DOHH2 (cell line): ENCODE measurements at regions not wholly inside any gene's neighbourhood (a gene's known extent, or its start where the extent isn't known, plus 50 kb on each side); places are given as distances from the start of the nearest gene placed in this dataset.

Experiments used
- H3F3A ChIP-seq: fragments of 200-600 bp; sonication (generic), shearing (Covaris generic); 2 replicates; pipeline ENCODE4 v1.6.0; 2016; ENCODE audit warnings: antibody characterized with exemption, mild to moderate bottlenecking; ENCODE audit not compliant: control insufficient read depth, insufficient read depth
- H3K27ac ChIP-seq: fragments of 200-600 bp; sonication (generic); 2 replicates; pipeline ENCODE4 v1.5.1; 2014; ENCODE audit warnings: low read depth, mild to moderate bottlenecking, low read length, moderate library complexity
- H3K27me3 ChIP-seq: fragments of 200-600 bp; sonication (generic); 2 replicates; pipeline ENCODE4 v1.6.1; 2014; ENCODE audit warnings: mild to moderate bottlenecking, low read length, mixed read lengths; ENCODE audit not compliant: control insufficient read depth
- H3K36me3 ChIP-seq: fragments of 200-600 bp; sonication (generic); 2 replicates; pipeline ENCODE4 v1.6.1; 2014; ENCODE audit warnings: mild to moderate bottlenecking, low read length, moderate library complexity, mixed read lengths; ENCODE audit not compliant: control insufficient read depth
- H3K4me1 ChIP-seq: fragments of 200-600 bp; sonication (generic); 2 replicates; pipeline ENCODE4 v1.6.1; 2014; ENCODE audit warnings: mild to moderate bottlenecking, low read length, mixed read lengths; ENCODE audit not compliant: control insufficient read depth
- H3K4me2 ChIP-seq: fragments of 200-600 bp; sonication (generic); 2 replicates; pipeline ENCODE4 v1.6.0; 2014; ENCODE audit warnings: mild to moderate bottlenecking, low read length, moderate library complexity
- H3K4me3 ChIP-seq: fragments of 200-600 bp; sonication (generic); 2 replicates; pipeline ENCODE4 v1.5.1; 2014; ENCODE audit warnings: mild to moderate bottlenecking, low read length, mixed read lengths
- H3K79me2 ChIP-seq: fragments of 200-600 bp; sonication (generic); 2 replicates; pipeline ENCODE4 v1.6.1; 2014; ENCODE audit warnings: mild to moderate bottlenecking, low read length, mixed read lengths; ENCODE audit not compliant: control insufficient read depth
- H3K9me2 ChIP-seq: fragments of 200-600 bp; sonication (generic); replicated peaks from 2 replicates; pipeline ENCODE4 v1.6.1; 2014; ENCODE audit warnings: mild to moderate bottlenecking, low read length, mixed read lengths; ENCODE audit not compliant: control insufficient read depth
- H3K9me3 ChIP-seq: fragments of 200-600 bp; sonication (generic); 2 replicates; pipeline ENCODE4 v1.6.1; 2014; ENCODE audit warnings: antibody characterized with exemption, low read length, mixed read lengths; ENCODE audit not compliant: control insufficient read depth, insufficient read depth
- H4K20me1 ChIP-seq: fragments of 200-600 bp; sonication (generic); 2 replicates; pipeline ENCODE4 v1.6.0; 2014; ENCODE audit warnings: low read depth, mild to moderate bottlenecking, antibody characterized with exemption, low read length, moderate library complexity; ENCODE audit not compliant: control insufficient read depth, insufficient read depth
- CTCF ChIP-seq: fragments of 200-600 bp; sonication (generic); IDR thresholded peaks from one replicate; pipeline ENCODE4 v1.5.1; 2014; ENCODE audit warnings: antibody characterized with exemption, mild to moderate bottlenecking, low read depth, low read length; ENCODE audit not compliant: poor library complexity, severe bottlenecking
- EZH2phosphoT487 ChIP-seq: fragments of 200-600 bp; sonication (generic); IDR thresholded peaks from 2 replicates; pipeline ENCODE4 v1.6.1; 2017; ENCODE audit warnings: borderline replicate concordance, mild to moderate bottlenecking, antibody characterized with exemption, low read length, moderate library complexity, mixed read lengths

- TF ChIP-seq EZH2phosphoT487 (no peak), CTCF (no peak)
- H3K4me3 ChIP-seq: no peak overlapping the region
- H3K27ac ChIP-seq: no peak overlapping the region
- no peaks in the 10 kb centered on the region for H3K9me2 ChIP-seq
- H3K79me2 ChIP-seq: no peaks in the 10 kb centered on the region
- 0 out of 2 replicates have a peak, but pooled peaks cover 3% of the 10 kb centered on the region for H3F3A ChIP-seq
- H3K9me3 ChIP-seq: no peaks in the 10 kb centered on the region
- no peaks in the 10 kb centered on the region for H3K27me3 ChIP-seq
- H3K36me3 ChIP-seq: no peaks in the 10 kb centered on the region
- H3K4me1 ChIP-seq: 0 out of 2 replicates have a peak, but pooled peaks cover 3% of the 10 kb centered on the region
- H3K4me2 ChIP-seq: no peak overlapping the region
- no peaks in the 10 kb centered on the region for H4K20me1 ChIP-seq
Observed at GRCh38 chr5:164763206-164763605, 1257.8 kb downstream of the MAT2B start.

GRCh38 chr5:164772122-164772521 lies 1266.7 kb downstream of the MAT2B start:
- TF ChIP-seq CTCF: no peak
- TF ChIP-seq EZH2phosphoT487: no peak

GRCh38 chr5:164784230-164784629 lies 1278.8 kb downstream of the MAT2B start:
- H3K27me3 ChIP-seq: no peaks in the 10 kb centered on the region
- H3K4me3 ChIP-seq: no peak overlapping the region
- H3K36me3 ChIP-seq: no peaks in the 10 kb centered on the region
- peak overlapping the region; percentile 28; the same call in 1 of the 2 replicates for H3K4me2 ChIP-seq
- TF ChIP-seq EZH2phosphoT487 (no peak), CTCF (no peak)
- no peaks in the 10 kb centered on the region for H3K79me2 ChIP-seq
- peak overlapping the region; percentile 40 for H3K27ac ChIP-seq
- H4K20me1 ChIP-seq: no peaks in the 10 kb centered on the region
- H3K9me3 ChIP-seq: no peaks in the 10 kb centered on the region
- peaks cover 34% of the 10 kb centered on the region for H3K4me1 ChIP-seq
- H3F3A ChIP-seq: no peaks in the 10 kb centered on the region
- H3K9me2 ChIP-seq: no peaks in the 10 kb centered on the region

More at GRCh38 chr5:164772122-164772521, 1266.7 kb downstream of the MAT2B start:
- Histone ChIP-seq H4K20me1 (no peaks in the 10 kb centered on the region), H3K4me2 (no peak overlapping the region), H3K4me1 (no peaks in the 10 kb centered on the region), H3K9me2 (no peaks in the 10 kb centered on the region), H3K9me3 (no peaks in the 10 kb centered on the region), H3K27ac (no peak overlapping the region), H3F3A (no peaks in the 10 kb centered on the region), H3K79me2 (no peaks in the 10 kb centered on the region), H3K4me3 (no peak overlapping the region), H3K36me3 (no peaks in the 10 kb centered on the region), H3K27me3 (no peaks in the 10 kb centered on the region)

- no peak for TF ChIP-seq EZH2phosphoT487
- no peak for TF ChIP-seq CTCF
- H3K4me2 ChIP-seq: no peak overlapping the region
- no peaks in the 10 kb centered on the region for H3K9me2 ChIP-seq
- H4K20me1 ChIP-seq: no peaks in the 10 kb centered on the region
- no peaks in the 10 kb centered on the region for H3K27me3 ChIP-seq
- H3K27ac ChIP-seq: no peak overlapping the region
- no peaks in the 10 kb centered on the region for H3K4me1 ChIP-seq
- no peak overlapping the region for H3K4me3 ChIP-seq
- H3K36me3 ChIP-seq: no peaks in the 10 kb centered on the region
- no peaks in the 10 kb centered on the region for H3F3A ChIP-seq
- H3K79me2 ChIP-seq: no peaks in the 10 kb centered on the region
- peaks cover 10% of the 10 kb centered on the region; the same call in 1 of the 2 replicates for H3K9me3 ChIP-seq
Observed at GRCh38 chr5:164798110-164798509, 1292.7 kb downstream of the MAT2B start.
